Activated CD8-positive, alpha-beta T cell treated with anti-CD3 and anti-CD28 coated beads, Interleukin-2, amount 10 ng/mL, durations not matched to agents 7 days and 5 days (primary cell): ENCODE measurements at regions not wholly inside any gene's neighbourhood (a gene's known extent, or its start where the extent isn't known, plus 50 kb on each side); places are given as distances from the start of the nearest gene placed in this dataset.
"Not testable (repeated sequence)": the region's sequence is repeated elsewhere in the genome, so short reads cannot be mapped to it uniquely, and the experiment has no call there.

ENCODE experiments used
- ATAC-seq: fragments of 150-1000 bp; cut with Tn5 transposase; one replicate; pipeline ENCODE4 v1.10.0; 2021; ENCODE audit warnings: moderate library complexity
- CTCF ChIA-PET: fragments of 350-600 bp; sonication (Branson Sonifier 250); formaldehyde crosslinking; loops from one replicate; lab custom pipeline; 2021; ENCODE audit warnings: antibody characterized with exemption; lab: Charles Lee
- POLR2A ChIA-PET: fragments of 350-600 bp; sonication (Branson Sonifier 250); formaldehyde crosslinking; loops from one replicate; lab custom pipeline; 2021; ENCODE audit warnings: antibody characterized with exemption; lab: Charles Lee
- DNase-seq: peaks from one replicate; pipeline ENCODE4 v3.0.0-alpha.2; 2020
- H3K27ac Mint-ChIP-seq: one replicate; pipeline ENCODE4 v1.8.0; 2021; ENCODE audit warnings: mild to moderate bottlenecking, mixed read lengths
- H3K27me3 Mint-ChIP-seq: one replicate; pipeline ENCODE4 v1.8.0; 2021; ENCODE audit warnings: low read depth, mixed read lengths
- H3K36me3 Mint-ChIP-seq: one replicate; pipeline ENCODE4 v1.8.0; 2021; ENCODE audit warnings: low read depth, mixed read lengths
- H3K4me1 Mint-ChIP-seq: one replicate; pipeline ENCODE4 v1.8.0; 2021; ENCODE audit warnings: low read depth, mixed read lengths
- H3K4me3 Mint-ChIP-seq: one replicate; pipeline ENCODE4 v1.8.0; 2021; ENCODE audit warnings: mild to moderate bottlenecking, mixed read lengths
- H3K9me3 Mint-ChIP-seq: one replicate; pipeline ENCODE4 v1.8.0; 2022; ENCODE audit warnings: mixed read lengths; ENCODE audit not compliant: insufficient read depth

DNA sequence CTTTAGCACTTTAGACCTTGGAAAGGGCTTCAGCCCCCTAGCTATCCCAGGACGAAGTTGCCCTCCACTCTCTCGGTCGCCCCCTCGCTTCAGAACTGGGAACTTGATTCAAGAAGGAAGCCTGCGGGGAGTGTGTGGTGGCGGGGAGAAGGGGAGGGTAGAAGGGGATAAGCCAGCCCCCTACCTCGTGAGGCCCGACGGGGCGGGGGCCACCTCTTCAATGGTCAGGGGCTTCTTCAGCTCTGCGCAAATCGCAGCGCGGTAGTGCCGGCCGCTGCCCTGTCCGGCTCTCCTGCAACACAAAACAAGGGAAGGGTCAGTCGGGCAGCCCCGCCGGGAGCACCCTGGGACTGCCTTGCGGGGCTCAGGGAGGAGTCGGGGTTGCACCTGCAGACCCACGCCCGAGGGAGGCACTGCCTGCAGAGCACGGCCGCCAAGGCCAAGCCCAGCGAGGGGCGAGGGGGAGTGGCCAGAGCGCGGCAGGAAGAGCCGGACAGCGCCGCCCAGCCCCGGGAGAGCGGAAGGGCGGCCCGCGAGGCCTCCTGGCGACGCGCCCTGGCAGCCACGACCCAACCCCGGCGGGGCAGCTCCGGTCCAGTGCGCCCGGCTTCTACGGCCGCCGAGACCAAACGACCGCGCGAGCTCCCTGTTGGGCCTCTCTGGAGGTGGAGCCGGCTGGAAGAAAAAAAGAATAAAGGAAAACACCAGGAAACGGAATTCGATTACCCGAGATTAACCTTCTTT lies 56.2 kb upstream of the RASAL2 start:
- Mint-ChIP-seq H3K27me3 (peaks cover 5% of the 10 kb centered on the region), H3K4me1 (no peaks in the 10 kb centered on the region), H3K4me3 (no peak overlapping the region), H3K36me3 (no peaks in the 10 kb centered on the region), H3K27ac (no peak overlapping the region), H3K9me3 (peaks cover 6% of the 10 kb centered on the region)
- ATAC-seq (no peak), DNase-seq (no peak)
- ChIA-PET POLR2A (no interaction called here), CTCF (no interaction called here)

DNA sequence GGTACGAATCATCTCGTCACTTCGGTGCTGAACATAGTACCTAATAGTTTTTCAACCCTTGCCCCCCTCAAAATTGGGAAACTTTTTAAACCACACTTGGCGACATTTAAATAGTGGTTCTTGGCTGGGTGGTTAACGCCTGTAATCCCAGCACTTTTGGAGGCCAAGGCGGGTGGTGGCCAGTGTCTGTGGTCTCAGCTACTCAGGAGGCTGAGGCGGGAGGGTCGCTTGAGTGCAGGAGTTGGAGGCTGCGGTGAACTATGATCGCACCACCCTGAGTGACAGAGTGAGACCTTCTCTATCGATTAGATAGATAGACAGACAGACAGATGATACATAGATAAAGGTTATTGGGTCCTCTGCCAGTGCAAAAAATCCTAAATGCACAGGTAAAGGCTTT lies 55.5 kb upstream of the RASAL2 start:
- H3K27ac Mint-ChIP-seq, result no peak overlapping the region
- peaks cover 6% of the 10 kb centered on the region for H3K9me3 Mint-ChIP-seq
- no peaks in the 10 kb centered on the region for H3K36me3 Mint-ChIP-seq
- ChIA-PET POLR2A (no interaction called here), CTCF (interaction anchor here (1.0 kb wide), 1 partner anchor 77 kb away, joined by 3 read pairs; no protein-coding TSS in a partner anchor)
- H3K4me3 Mint-ChIP-seq, result no peak overlapping the region
- no peak for ATAC-seq
- H3K27me3 Mint-ChIP-seq, result peaks cover 5% of the 10 kb centered on the region
- no peaks in the 10 kb centered on the region for H3K4me1 Mint-ChIP-seq
- no peak for DNase-seq

DNA sequence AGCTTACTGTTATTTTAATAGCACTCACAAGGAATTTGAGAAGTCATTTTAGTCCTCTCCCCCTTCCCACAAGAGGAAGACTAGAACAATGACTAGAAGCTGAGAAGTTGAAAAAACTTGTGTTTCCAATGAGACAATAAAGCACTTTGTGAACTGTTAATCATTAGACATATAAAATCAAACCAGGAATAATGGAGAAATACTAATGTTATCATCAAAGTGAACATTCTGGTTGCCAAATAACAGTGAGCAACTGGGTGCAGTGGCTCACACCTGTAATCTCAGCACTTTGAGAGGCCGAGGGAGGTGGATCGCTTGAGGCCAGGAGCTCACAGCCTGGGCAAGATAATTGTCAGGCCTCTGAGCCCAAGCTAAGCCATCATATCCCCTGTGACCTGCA lies 54.0 kb upstream of the RASAL2 start:
- ChIA-PET POLR2A (no interaction called here), CTCF (no interaction called here)
- Mint-ChIP-seq H3K27ac (no peak overlapping the region), H3K27me3 (peaks cover 5% of the 10 kb centered on the region), H3K9me3 (peaks cover 6% of the 10 kb centered on the region), H3K4me3 (no peak overlapping the region), H3K36me3 (no peaks in the 10 kb centered on the region), H3K4me1 (no peaks in the 10 kb centered on the region)
- ATAC-seq (no peak), DNase-seq (no peak)

DNA sequence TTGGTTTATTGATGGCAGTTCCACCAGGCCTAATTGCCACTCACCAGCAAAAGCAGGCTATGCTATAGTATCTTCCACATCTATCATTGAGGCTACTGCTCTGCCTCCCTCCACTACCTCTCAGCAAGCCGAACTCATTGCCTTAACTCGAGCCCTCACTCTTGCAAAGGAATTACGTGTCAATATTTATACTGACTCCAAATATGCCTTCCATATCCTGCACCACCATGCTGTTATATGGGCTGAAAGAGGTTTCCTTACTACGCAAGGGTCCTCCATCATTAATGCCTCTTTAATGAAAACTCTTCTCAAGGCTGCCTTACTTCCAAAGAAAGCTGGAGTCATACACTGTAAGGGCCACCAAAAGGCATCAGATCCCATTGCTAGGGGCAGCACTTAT lies 50.0 kb upstream of the RASAL2 start:
- H3K27ac Mint-ChIP-seq, CTCF ChIA-PET, H3K4me3 Mint-ChIP-seq, POLR2A ChIA-PET, H3K9me3 Mint-ChIP-seq, ATAC-seq, H3K36me3 Mint-ChIP-seq, H3K27me3 Mint-ChIP-seq, H3K4me1 Mint-ChIP-seq, DNase-seq: not testable (repeated sequence)
